WTC11 (cell line): ENCODE measurements at regions not wholly inside any gene's neighbourhood (a gene's known extent, or its start where the extent isn't known, plus 50 kb on each side); places are given as distances from the start of the nearest gene placed in this dataset.
A peak's percentile ranks its signal among the peaks of the same experiment; 100 is the strongest.

Source experiments
- ATAC-seq: fragments of 200-7000 bp; cut with Tn5 transposase; 2 replicates; pipeline ENCODE4 v1.10.0; 2021; ENCODE audit warnings: mild to moderate bottlenecking, moderate library complexity
- CTCF ChIA-PET: fragments of 300-600 bp; sonication (Branson Sonifier 250); formaldehyde crosslinking; loops from one replicate; lab custom pipeline; 2021; ENCODE audit warnings: antibody characterized with exemption; lab: Charles Lee
- POLR2A ChIA-PET: fragments of 350-600 bp; sonication (Branson Sonifier 250); formaldehyde crosslinking; loops from one replicate; lab custom pipeline; 2021; ENCODE audit warnings: antibody characterized with exemption; lab: Charles Lee
- DNase-seq: peaks from one replicate; pipeline ENCODE4 v3.0.0; 2021; ENCODE audit warnings: low spot score
- H3K27ac Mint-ChIP-seq: 2 replicates; pipeline ENCODE4 v1.8.0; 2021; ENCODE audit warnings: mixed read lengths
- H3K27me3 Mint-ChIP-seq: 2 replicates; pipeline ENCODE4 v1.8.0; 2021; ENCODE audit warnings: low read depth, mild to moderate bottlenecking, moderate library complexity, mixed read lengths
- H3K36me3 Mint-ChIP-seq: 2 replicates; pipeline ENCODE4 v1.8.0; 2021; ENCODE audit warnings: mixed read lengths
- H3K4me1 Mint-ChIP-seq: 2 replicates; pipeline ENCODE4 v1.8.0; 2022; ENCODE audit warnings: mixed read lengths
- H3K4me3 Mint-ChIP-seq: 2 replicates; pipeline ENCODE4 v1.8.0; 2021; ENCODE audit warnings: mild to moderate bottlenecking, moderate library complexity, mixed read lengths
- H3K9me3 Mint-ChIP-seq: 2 replicates; pipeline ENCODE4 v1.8.0; 2021; ENCODE audit warnings: mixed read lengths
- AFF4 ChIP-seq: sonication (generic); formaldehyde crosslinking; IDR thresholded peaks from 2 replicates; pipeline ENCODE4 v1.8.1; 2023; ENCODE audit warnings: mild to moderate bottlenecking, missing genetic modification reagents, borderline replicate concordance
- E2F1 ChIP-seq: sonication (generic); formaldehyde crosslinking; IDR thresholded peaks from 2 replicates; pipeline ENCODE4 v1.8.0; 2022; ENCODE audit warnings: mild to moderate bottlenecking, missing genetic modification reagents
- ESRRA ChIP-seq: sonication (generic); formaldehyde crosslinking; IDR thresholded peaks from 2 replicates; pipeline ENCODE4 v1.8.1; 2022; ENCODE audit warnings: mild to moderate bottlenecking, missing genetic modification reagents, borderline replicate concordance
- FOXP1 ChIP-seq: sonication (generic); formaldehyde crosslinking; IDR thresholded peaks from 2 replicates; pipeline ENCODE4 v1.8.0; 2022; ENCODE audit warnings: missing genetic modification reagents, mild to moderate bottlenecking, moderate library complexity, borderline replicate concordance
- FOXP4 ChIP-seq: sonication (generic); formaldehyde crosslinking; IDR thresholded peaks from 2 replicates; pipeline ENCODE4 v1.8.0; 2022; ENCODE audit warnings: mild to moderate bottlenecking, missing genetic modification reagents
- GABPB1 ChIP-seq: sonication (generic); formaldehyde crosslinking; IDR thresholded peaks from 2 replicates; pipeline ENCODE4 v1.8.1; 2023; ENCODE audit warnings: mild to moderate bottlenecking, missing genetic modification reagents
- JAZF1 ChIP-seq: fragments of 250-450 bp; sonication (Bioruptor Pico); IDR thresholded peaks from 2 replicates; pipeline ENCODE4 v1.9.0; 2021; ENCODE audit warnings: moderate library complexity, mild to moderate bottlenecking, inconsistent platforms
- MAX ChIP-seq: sonication (generic); formaldehyde crosslinking; IDR thresholded peaks from 2 replicates; pipeline ENCODE4 v1.8.0; 2022; ENCODE audit warnings: mild to moderate bottlenecking, missing genetic modification reagents
- NFYB ChIP-seq: sonication (generic); formaldehyde crosslinking; conservative IDR thresholded peaks from 2 replicates; pipeline ENCODE4 v1.8.0; 2022; ENCODE audit warnings: low read depth, missing genetic modification reagents
- NR3C1 ChIP-seq: sonication (generic); formaldehyde crosslinking; conservative IDR thresholded peaks from 2 replicates; pipeline ENCODE4 v1.8.1; 2023; ENCODE audit warnings: low read depth, mild to moderate bottlenecking, missing genetic modification reagents
- PRDM15 ChIP-seq: sonication (generic); formaldehyde crosslinking; IDR thresholded peaks from 2 replicates; pipeline ENCODE4 v1.8.0; 2022; ENCODE audit warnings: missing genetic modification reagents
- PRRX2 ChIP-seq: fragments of 250-450 bp; sonication (Bioruptor Pico); IDR thresholded peaks from 2 replicates; pipeline ENCODE4 v1.8.0; 2021; ENCODE audit warnings: mild to moderate bottlenecking
- SMAD3 ChIP-seq: sonication (generic); formaldehyde crosslinking; IDR thresholded peaks from 2 replicates; pipeline ENCODE4 v1.8.0; 2022; ENCODE audit warnings: missing genetic modification reagents, mild to moderate bottlenecking, borderline replicate concordance
- SMAD4 ChIP-seq: sonication (generic); formaldehyde crosslinking; IDR thresholded peaks from 2 replicates; pipeline ENCODE4 v1.8.0; 2022; ENCODE audit warnings: mild to moderate bottlenecking, missing genetic modification reagents
- TEAD4 ChIP-seq: sonication (generic); formaldehyde crosslinking; IDR thresholded peaks from 2 replicates; pipeline ENCODE4 v1.8.0; 2022; ENCODE audit warnings: mild to moderate bottlenecking, missing genetic modification reagents
- ZBTB21 ChIP-seq: sonication (generic); formaldehyde crosslinking; IDR thresholded peaks from 2 replicates; pipeline ENCODE4 v1.8.1; 2023; ENCODE audit warnings: mild to moderate bottlenecking, missing genetic modification reagents, borderline replicate concordance
- ZMAT4 ChIP-seq: fragments of 250-450 bp; sonication (Bioruptor Pico); IDR thresholded peaks from 2 replicates; pipeline ENCODE4 v1.9.0; 2021; ENCODE audit warnings: mild to moderate bottlenecking
- ZNF396 ChIP-seq: fragments of 250-450 bp; sonication (Bioruptor Pico); IDR thresholded peaks from 2 replicates; pipeline ENCODE4 v1.8.0; 2021; ENCODE audit warnings: mild to moderate bottlenecking, moderate library complexity, borderline replicate concordance
- ZNF532 ChIP-seq: fragments of 250-450 bp; sonication (Bioruptor Pico); IDR thresholded peaks from 2 replicates; pipeline ENCODE4 v1.9.0; 2021; ENCODE audit warnings: mild to moderate bottlenecking, borderline replicate concordance
- ZNF671 ChIP-seq: fragments of 250-450 bp; sonication (Bioruptor Pico); IDR thresholded peaks from 2 replicates; pipeline ENCODE4 v1.8.0; 2021; ENCODE audit warnings: mild to moderate bottlenecking

GRCh38 chr22:17284888-17285287 is 65.7 kb upstream of the ADA2 start:
- TF ChIP-seq NR3C1 (CRISPR knock-in tag) = no peak
- TF ChIP-seq FOXP4 = no peak
- TF ChIP-seq AFF4 (CRISPR knock-in tag) = no peak
- no peak for TF ChIP-seq ESRRA (CRISPR knock-in tag)
- TF ChIP-seq PRDM15 (CRISPR knock-in tag) = no peak
- TF ChIP-seq ZBTB21 (CRISPR knock-in tag) = no peak
- no peak for TF ChIP-seq MAX (CRISPR knock-in tag)
- TF ChIP-seq FOXP1 (CRISPR knock-in tag) = no peak
- TF ChIP-seq ZNF396 = no peak
- no peak for TF ChIP-seq JAZF1 (CRISPR knock-in tag)
- TF ChIP-seq SMAD3 = no peak
- TF ChIP-seq PRRX2 (CRISPR knock-in tag) = no peak
- no peak for TF ChIP-seq TEAD4
- ATAC-seq = no peak
- no peaks in the 10 kb centered on the region for H3K9me3 Mint-ChIP-seq
- peaks cover 16% of the 10 kb centered on the region for H3K4me1 Mint-ChIP-seq
- POLR2A ChIA-PET = no interaction called here
- CTCF ChIA-PET = interaction anchor here (0.7 to 1.6 kb wide), 8 partner anchors 13 to 202 kb away, joined by 3 to 8 read pairs (median 3); no protein-coding TSS in a partner anchor
- H3K27ac Mint-ChIP-seq = peak overlapping the region; percentile 6; the same call in 1 of the 2 replicates
- H3K36me3 Mint-ChIP-seq = no peaks in the 10 kb centered on the region
- DNase-seq = no peak
- no peak overlapping the region for H3K4me3 Mint-ChIP-seq
- no peaks in the 10 kb centered on the region for H3K27me3 Mint-ChIP-seq

- no peaks in the 10 kb centered on the region for H3K36me3 Mint-ChIP-seq
- TF ChIP-seq ZNF532 = no peak
- no peak for TF ChIP-seq ZNF671 (CRISPR knock-in tag)
- no peak for TF ChIP-seq ZMAT4 (CRISPR knock-in tag)
- no peak for TF ChIP-seq SMAD3
- no peak for TF ChIP-seq SMAD4 (CRISPR knock-in tag)
- no peak for TF ChIP-seq NFYB (CRISPR knock-in tag)
- no peak for TF ChIP-seq GABPB1 (CRISPR knock-in tag)
- TF ChIP-seq E2F1 (CRISPR knock-in tag) = no peak
Measured at GRCh38 chr22:17284466-17284865, 65.2 kb upstream of the ADA2 start.

More at GRCh38 chr22:17284466-17284865, 65.2 kb upstream of the ADA2 start:
- DNase-seq (no peak), ATAC-seq (no peak)
- no peaks in the 10 kb centered on the region for H3K9me3 Mint-ChIP-seq
- no peaks in the 10 kb centered on the region for H3K27me3 Mint-ChIP-seq
- ChIA-PET POLR2A (no interaction called here), CTCF (interaction anchor here (0.7 to 2.2 kb wide), 10 partner anchors 12 to 189 kb away, joined by 3 to 8 read pairs (median 3); no protein-coding TSS in a partner anchor)
- no peak overlapping the region for H3K27ac Mint-ChIP-seq
- peaks cover 16% of the 10 kb centered on the region for H3K4me1 Mint-ChIP-seq
- H3K4me3 Mint-ChIP-seq = no peak overlapping the region
